H1 (cell line): ENCODE measurements at regions not wholly inside any gene's neighbourhood (a gene's known extent, or its start where the extent isn't known, plus 50 kb on each side); places are given as distances from the start of the nearest gene placed in this dataset.

ENCODE experiments used
- CHD2 ChIP-seq: IDR thresholded peaks from 2 replicates; pipeline ENCODE4 v1.6.1; 2012; ENCODE audit warnings: low read length, improper control_type of control experiment
- CTBP2 ChIP-seq: IDR thresholded peaks from 2 replicates; pipeline ENCODE4 v1.7.0; 2011; ENCODE audit warnings: borderline replicate concordance, mild to moderate bottlenecking, moderate library complexity, mixed read lengths, low read length; ENCODE audit not compliant: insufficient read depth, insufficient read length
- CTCF ChIP-seq, 3 experiments: IDR thresholded peaks; 1 replicate in 2 of 3; 2 replicates in 1 of 3; pipeline versions ENCODE4 v1.5.1 to v1.6.1; 2011; ENCODE audit warnings: low read length in 3 of 3, mild to moderate bottlenecking in 3 of 3, inconsistent platforms in 2 of 3, low read depth in 1 of 3, moderate library complexity in 1 of 3; ENCODE audit not compliant: insufficient read depth in 1 of 3; ENCODE audit errors: control extremely low read depth in 1 of 3
- GABPA ChIP-seq: IDR thresholded peaks from 2 replicates; pipeline ENCODE4 v1.6.1; 2011; ENCODE audit warnings: mild to moderate bottlenecking, low read length, moderate library complexity, borderline replicate concordance; ENCODE audit not compliant: insufficient read depth
- GTF2F1 ChIP-seq: IDR thresholded peaks from 2 replicates; pipeline ENCODE4 v1.6.1; 2012; ENCODE audit warnings: low read depth, low read length, improper control_type of control experiment, borderline replicate concordance
- HDAC2 ChIP-seq, 2 experiments: fragments of 300-600 bp in 1 of 2; sonication (generic) in 1 of 2; IDR thresholded peaks; 2 replicates each; pipeline ENCODE4 v1.6.1; 2011 to 2012; ENCODE audit warnings: low read depth in 2 of 2, low read length in 2 of 2, mild to moderate bottlenecking in 2 of 2, moderate library complexity in 2 of 2, borderline replicate concordance in 1 of 2, inconsistent platforms in 1 of 2
- NANOG ChIP-seq: IDR thresholded peaks from 2 replicates; pipeline ENCODE4 v1.6.1; 2011; ENCODE audit warnings: low read length, low read depth, mild to moderate bottlenecking, inconsistent platforms; ENCODE audit not compliant: insufficient read depth, poor library complexity, severe bottlenecking
- TF ChIP-seq, protein P1 (sequence below): fragments of 300-600 bp; sonication (generic); IDR thresholded peaks from 2 replicates; pipeline ENCODE4 v1.7.1; 2012; ENCODE audit warnings: low read length, moderate library complexity, mild to moderate bottlenecking, inconsistent platforms; ENCODE audit not compliant: insufficient replicate concordance

GRCh38 chr18:22731398-22731797, 201.7 kb upstream of the RBBP8 start (continued):
- TF ChIP-seq CTCF (IDR thresholded peaks at IDR 0.05; ENCODE audit: control extremely low read depth in 1 of 3, insufficient read depth in 1 of 3, low read depth in 1 of 3, low read length in 3 of 3) (no peak), CHD2 (no peak), CTBP2 (no peak), GABPA (no peak), GTF2F1 (no peak), NANOG (no peak), HDAC2 (IDR thresholded peaks at IDR 0.05; ENCODE audit: borderline replicate concordance in 1 of 2, low read depth in 2 of 2, low read length in 2 of 2) (no peak)
- TF ChIP-seq, protein P1, sequence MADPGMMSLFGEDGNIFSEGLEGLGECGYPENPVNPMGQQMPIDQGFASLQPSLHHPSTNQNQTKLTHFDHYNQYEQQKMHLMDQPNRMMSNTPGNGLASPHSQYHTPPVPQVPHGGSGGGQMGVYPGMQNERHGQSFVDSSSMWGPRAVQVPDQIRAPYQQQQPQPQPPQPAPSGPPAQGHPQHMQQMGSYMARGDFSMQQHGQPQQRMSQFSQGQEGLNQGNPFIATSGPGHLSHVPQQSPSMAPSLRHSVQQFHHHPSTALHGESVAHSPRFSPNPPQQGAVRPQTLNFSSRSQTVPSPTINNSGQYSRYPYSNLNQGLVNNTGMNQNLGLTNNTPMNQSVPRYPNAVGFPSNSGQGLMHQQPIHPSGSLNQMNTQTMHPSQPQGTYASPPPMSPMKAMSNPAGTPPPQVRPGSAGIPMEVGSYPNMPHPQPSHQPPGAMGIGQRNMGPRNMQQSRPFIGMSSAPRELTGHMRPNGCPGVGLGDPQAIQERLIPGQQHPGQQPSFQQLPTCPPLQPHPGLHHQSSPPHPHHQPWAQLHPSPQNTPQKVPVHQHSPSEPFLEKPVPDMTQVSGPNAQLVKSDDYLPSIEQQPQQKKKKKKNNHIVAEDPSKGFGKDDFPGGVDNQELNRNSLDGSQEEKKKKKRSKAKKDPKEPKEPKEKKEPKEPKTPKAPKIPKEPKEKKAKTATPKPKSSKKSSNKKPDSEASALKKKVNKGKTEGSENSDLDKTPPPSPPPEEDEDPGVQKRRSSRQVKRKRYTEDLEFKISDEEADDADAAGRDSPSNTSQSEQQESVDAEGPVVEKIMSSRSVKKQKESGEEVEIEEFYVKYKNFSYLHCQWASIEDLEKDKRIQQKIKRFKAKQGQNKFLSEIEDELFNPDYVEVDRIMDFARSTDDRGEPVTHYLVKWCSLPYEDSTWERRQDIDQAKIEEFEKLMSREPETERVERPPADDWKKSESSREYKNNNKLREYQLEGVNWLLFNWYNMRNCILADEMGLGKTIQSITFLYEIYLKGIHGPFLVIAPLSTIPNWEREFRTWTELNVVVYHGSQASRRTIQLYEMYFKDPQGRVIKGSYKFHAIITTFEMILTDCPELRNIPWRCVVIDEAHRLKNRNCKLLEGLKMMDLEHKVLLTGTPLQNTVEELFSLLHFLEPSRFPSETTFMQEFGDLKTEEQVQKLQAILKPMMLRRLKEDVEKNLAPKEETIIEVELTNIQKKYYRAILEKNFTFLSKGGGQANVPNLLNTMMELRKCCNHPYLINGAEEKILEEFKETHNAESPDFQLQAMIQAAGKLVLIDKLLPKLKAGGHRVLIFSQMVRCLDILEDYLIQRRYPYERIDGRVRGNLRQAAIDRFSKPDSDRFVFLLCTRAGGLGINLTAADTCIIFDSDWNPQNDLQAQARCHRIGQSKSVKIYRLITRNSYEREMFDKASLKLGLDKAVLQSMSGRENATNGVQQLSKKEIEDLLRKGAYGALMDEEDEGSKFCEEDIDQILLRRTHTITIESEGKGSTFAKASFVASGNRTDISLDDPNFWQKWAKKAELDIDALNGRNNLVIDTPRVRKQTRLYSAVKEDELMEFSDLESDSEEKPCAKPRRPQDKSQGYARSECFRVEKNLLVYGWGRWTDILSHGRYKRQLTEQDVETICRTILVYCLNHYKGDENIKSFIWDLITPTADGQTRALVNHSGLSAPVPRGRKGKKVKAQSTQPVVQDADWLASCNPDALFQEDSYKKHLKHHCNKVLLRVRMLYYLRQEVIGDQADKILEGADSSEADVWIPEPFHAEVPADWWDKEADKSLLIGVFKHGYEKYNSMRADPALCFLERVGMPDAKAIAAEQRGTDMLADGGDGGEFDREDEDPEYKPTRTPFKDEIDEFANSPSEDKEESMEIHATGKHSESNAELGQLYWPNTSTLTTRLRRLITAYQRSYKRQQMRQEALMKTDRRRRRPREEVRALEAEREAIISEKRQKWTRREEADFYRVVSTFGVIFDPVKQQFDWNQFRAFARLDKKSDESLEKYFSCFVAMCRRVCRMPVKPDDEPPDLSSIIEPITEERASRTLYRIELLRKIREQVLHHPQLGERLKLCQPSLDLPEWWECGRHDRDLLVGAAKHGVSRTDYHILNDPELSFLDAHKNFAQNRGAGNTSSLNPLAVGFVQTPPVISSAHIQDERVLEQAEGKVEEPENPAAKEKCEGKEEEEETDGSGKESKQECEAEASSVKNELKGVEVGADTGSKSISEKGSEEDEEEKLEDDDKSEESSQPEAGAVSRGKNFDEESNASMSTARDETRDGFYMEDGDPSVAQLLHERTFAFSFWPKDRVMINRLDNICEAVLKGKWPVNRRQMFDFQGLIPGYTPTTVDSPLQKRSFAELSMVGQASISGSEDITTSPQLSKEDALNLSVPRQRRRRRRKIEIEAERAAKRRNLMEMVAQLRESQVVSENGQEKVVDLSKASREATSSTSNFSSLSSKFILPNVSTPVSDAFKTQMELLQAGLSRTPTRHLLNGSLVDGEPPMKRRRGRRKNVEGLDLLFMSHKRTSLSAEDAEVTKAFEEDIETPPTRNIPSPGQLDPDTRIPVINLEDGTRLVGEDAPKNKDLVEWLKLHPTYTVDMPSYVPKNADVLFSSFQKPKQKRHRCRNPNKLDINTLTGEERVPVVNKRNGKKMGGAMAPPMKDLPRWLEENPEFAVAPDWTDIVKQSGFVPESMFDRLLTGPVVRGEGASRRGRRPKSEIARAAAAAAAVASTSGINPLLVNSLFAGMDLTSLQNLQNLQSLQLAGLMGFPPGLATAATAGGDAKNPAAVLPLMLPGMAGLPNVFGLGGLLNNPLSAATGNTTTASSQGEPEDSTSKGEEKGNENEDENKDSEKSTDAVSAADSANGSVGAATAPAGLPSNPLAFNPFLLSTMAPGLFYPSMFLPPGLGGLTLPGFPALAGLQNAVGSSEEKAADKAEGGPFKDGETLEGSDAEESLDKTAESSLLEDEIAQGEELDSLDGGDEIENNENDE: no peak
